ENCODE measurements at regions not wholly inside any gene's neighbourhood (a gene's known extent, or its start where the extent isn't known, plus 50 kb on each side); places are given as distances from the start of the nearest gene placed in this dataset.

DNA sequence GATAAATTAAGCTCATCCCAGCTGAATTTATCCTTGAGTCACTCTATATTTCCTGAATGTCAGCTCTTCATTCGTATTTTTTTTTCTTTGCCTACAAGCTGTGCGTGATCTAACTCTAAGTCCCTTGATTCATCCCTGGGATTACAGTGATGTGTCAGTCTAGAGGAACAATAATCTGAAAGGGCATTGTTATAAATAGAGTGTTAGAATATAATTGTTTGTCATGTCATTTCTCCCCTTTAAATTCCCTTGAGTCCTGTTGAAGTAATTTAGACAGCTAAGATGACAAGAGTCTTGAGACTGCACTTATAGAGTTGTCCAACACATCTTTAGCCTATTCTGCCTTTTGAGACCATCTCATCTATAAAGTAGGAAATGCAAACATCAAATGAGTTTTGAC, 621.8 kb downstream of the ZIC1 start (continued):
- TF ChIP-seq, protein P1, sequence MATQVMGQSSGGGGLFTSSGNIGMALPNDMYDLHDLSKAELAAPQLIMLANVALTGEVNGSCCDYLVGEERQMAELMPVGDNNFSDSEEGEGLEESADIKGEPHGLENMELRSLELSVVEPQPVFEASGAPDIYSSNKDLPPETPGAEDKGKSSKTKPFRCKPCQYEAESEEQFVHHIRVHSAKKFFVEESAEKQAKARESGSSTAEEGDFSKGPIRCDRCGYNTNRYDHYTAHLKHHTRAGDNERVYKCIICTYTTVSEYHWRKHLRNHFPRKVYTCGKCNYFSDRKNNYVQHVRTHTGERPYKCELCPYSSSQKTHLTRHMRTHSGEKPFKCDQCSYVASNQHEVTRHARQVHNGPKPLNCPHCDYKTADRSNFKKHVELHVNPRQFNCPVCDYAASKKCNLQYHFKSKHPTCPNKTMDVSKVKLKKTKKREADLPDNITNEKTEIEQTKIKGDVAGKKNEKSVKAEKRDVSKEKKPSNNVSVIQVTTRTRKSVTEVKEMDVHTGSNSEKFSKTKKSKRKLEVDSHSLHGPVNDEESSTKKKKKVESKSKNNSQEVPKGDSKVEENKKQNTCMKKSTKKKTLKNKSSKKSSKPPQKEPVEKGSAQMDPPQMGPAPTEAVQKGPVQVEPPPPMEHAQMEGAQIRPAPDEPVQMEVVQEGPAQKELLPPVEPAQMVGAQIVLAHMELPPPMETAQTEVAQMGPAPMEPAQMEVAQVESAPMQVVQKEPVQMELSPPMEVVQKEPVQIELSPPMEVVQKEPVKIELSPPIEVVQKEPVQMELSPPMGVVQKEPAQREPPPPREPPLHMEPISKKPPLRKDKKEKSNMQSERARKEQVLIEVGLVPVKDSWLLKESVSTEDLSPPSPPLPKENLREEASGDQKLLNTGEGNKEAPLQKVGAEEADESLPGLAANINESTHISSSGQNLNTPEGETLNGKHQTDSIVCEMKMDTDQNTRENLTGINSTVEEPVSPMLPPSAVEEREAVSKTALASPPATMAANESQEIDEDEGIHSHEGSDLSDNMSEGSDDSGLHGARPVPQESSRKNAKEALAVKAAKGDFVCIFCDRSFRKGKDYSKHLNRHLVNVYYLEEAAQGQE (IDR thresholded peaks at IDR 0.05; ENCODE audit: unreplicated experiment), result no peak
- TF ChIP-seq NANOG (IDR thresholded peaks at IDR 0.05; ENCODE audit: borderline replicate concordance) (no peak), EZH2 (IDR thresholded peaks at IDR 0.05; ENCODE audit: low read depth, unreplicated experiment) (no peak), CREB1 (CRISPR knock-in tag; IDR thresholded peaks at IDR 0.05; ENCODE audit: low read depth) (no peak), EZH2phosphoT487 (IDR thresholded peaks at IDR 0.05; ENCODE audit: unreplicated experiment) (no peak), POLR2AphosphoS5 (IDR thresholded peaks at IDR 0.05; ENCODE audit: low read depth) (no peak)

DNA sequence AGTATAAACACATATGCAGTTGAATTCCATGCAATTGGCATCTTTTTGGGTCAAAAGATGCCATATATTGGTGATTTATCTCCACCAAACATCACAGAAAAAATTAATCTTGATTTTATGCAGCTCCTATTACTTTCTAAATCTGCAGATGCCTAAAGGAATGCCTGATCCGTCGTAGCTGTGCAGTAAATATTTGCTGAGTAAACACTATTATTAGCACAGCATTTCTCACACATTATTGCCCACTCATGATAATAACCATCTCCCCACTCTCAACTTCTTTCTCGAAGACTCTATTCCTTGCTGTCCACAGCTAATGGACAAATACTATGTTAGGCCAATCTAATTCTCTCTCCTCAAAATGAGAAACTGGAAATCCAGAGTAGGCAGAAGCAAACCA, 625.2 kb downstream of the ZIC1 start:
- no peaks in the 10 kb centered on the region for H3F3A ChIP-seq (replicated peaks; ENCODE audit: low read depth)
- peaks cover 11% of the 10 kb centered on the region for H3K4me1 Mint-ChIP-seq
- ATAC-seq (no peak), DNase-seq (ENCODE audit: low spot score) (no peak)
- H3K36me3 Mint-ChIP-seq (ENCODE audit: low read depth), result no peaks in the 10 kb centered on the region
- no peaks in the 10 kb centered on the region for H3K9me3 Mint-ChIP-seq
- no peak overlapping the region for H3K27ac Mint-ChIP-seq
- no peak overlapping the region for H3K27ac ChIP-seq (ENCODE audit: low read depth)
- no peak overlapping the region for H3K4me3 Mint-ChIP-seq
- H3K4me2 ChIP-seq, result no peak overlapping the region
- no peaks in the 10 kb centered on the region for H3K4me1 ChIP-seq (ENCODE audit: insufficient read depth)
- no peaks in the 10 kb centered on the region for H4K20me1 ChIP-seq (replicated peaks; ENCODE audit: insufficient read depth)
- no peaks in the 10 kb centered on the region for H3K79me2 ChIP-seq (replicated peaks; ENCODE audit: insufficient read depth)
- no peak overlapping the region for H2AFZ ChIP-seq
- no peaks in the 10 kb centered on the region for H3K9me2 ChIP-seq (ENCODE audit: insufficient read depth)
- H3K36me3 ChIP-seq (ENCODE audit: insufficient read depth), result no peaks in the 10 kb centered on the region
- no peaks in the 10 kb centered on the region for H3K27me3 ChIP-seq (ENCODE audit: insufficient read depth)
- H3K4me3 ChIP-seq, result no peak overlapping the region
- no peaks in the 10 kb centered on the region for H3K27me3 Mint-ChIP-seq (ENCODE audit: insufficient read depth, low read depth, poor library complexity)
- no peak for TF ChIP-seq ZNF331 (CRISPR knock-in tag; IDR thresholded peaks at IDR 0.05; ENCODE audit: low read depth)
- TF ChIP-seq EZH2 (IDR thresholded peaks at IDR 0.05; ENCODE audit: low read depth, unreplicated experiment), result no peak
- TF ChIP-seq, protein P2, sequence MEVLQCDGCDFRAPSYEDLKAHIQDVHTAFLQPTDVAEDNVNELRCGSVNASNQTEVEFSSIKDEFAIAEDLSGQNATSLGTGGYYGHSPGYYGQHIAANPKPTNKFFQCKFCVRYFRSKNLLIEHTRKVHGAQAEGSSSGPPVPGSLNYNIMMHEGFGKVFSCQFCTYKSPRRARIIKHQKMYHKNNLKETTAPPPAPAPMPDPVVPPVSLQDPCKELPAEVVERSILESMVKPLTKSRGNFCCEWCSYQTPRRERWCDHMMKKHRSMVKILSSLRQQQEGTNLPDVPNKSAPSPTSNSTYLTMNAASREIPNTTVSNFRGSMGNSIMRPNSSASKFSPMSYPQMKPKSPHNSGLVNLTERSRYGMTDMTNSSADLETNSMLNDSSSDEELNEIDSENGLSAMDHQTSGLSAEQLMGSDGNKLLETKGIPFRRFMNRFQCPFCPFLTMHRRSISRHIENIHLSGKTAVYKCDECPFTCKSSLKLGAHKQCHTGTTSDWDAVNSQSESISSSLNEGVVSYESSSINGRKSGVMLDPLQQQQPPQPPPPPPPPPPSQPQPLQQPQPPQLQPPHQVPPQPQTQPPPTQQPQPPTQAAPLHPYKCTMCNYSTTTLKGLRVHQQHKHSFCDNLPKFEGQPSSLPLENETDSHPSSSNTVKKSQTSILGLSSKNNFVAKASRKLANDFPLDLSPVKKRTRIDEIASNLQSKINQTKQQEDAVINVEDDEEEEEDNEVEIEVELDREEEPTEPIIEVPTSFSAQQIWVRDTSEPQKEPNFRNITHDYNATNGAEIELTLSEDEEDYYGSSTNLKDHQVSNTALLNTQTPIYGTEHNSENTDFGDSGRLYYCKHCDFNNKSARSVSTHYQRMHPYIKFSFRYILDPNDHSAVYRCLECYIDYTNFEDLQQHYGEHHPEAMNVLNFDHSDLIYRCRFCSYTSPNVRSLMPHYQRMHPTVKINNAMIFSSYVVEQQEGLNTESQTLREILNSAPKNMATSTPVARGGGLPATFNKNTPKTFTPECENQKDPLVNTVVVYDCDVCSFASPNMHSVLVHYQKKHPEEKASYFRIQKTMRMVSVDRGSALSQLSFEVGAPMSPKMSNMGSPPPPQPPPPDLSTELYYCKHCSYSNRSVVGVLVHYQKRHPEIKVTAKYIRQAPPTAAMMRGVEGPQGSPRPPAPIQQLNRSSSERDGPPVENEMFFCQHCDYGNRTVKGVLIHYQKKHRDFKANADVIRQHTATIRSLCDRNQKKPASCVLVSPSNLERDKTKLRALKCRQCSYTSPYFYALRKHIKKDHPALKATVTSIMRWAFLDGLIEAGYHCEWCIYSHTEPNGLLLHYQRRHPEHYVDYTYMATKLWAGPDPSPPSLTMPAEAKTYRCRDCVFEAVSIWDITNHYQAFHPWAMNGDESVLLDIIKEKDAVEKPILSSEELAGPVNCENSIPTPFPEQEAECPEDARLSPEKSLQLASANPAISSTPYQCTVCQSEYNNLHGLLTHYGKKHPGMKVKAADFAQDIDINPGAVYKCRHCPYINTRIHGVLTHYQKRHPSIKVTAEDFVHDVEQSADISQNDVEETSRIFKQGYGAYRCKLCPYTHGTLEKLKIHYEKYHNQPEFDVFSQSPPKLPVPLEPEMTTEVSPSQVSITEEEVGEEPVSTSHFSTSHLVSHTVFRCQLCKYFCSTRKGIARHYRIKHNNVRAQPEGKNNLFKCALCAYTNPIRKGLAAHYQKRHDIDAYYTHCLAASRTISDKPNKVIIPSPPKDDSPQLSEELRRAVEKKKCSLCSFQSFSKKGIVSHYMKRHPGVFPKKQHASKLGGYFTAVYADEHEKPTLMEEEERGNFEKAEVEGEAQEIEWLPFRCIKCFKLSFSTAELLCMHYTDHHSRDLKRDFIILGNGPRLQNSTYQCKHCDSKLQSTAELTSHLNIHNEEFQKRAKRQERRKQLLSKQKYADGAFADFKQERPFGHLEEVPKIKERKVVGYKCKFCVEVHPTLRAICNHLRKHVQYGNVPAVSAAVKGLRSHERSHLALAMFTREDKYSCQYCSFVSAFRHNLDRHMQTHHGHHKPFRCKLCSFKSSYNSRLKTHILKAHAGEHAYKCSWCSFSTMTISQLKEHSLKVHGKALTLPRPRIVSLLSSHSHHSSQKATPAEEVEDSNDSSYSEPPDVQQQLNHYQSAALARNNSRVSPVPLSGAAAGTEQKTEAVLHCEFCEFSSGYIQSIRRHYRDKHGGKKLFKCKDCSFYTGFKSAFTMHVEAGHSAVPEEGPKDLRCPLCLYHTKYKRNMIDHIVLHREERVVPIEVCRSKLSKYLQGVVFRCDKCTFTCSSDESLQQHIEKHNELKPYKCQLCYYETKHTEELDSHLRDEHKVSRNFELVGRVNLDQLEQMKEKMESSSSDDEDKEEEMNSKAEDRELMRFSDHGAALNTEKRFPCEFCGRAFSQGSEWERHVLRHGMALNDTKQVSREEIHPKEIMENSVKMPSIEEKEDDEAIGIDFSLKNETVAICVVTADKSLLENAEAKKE (CRISPR knock-in tag; IDR thresholded peaks at IDR 0.05), result no peak
- TF ChIP-seq, protein P3, sequence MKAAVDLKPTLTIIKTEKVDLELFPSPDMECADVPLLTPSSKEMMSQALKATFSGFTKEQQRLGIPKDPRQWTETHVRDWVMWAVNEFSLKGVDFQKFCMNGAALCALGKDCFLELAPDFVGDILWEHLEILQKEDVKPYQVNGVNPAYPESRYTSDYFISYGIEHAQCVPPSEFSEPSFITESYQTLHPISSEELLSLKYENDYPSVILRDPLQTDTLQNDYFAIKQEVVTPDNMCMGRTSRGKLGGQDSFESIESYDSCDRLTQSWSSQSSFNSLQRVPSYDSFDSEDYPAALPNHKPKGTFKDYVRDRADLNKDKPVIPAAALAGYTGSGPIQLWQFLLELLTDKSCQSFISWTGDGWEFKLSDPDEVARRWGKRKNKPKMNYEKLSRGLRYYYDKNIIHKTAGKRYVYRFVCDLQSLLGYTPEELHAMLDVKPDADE (IDR thresholded peaks at IDR 0.05), result no peak
- TF ChIP-seq CREB1 (CRISPR knock-in tag; IDR thresholded peaks at IDR 0.05; ENCODE audit: low read depth), result no peak
- TF ChIP-seq ZNF114 (CRISPR knock-in tag; IDR thresholded peaks at IDR 0.05), result no peak
- no peak for TF ChIP-seq EZH2phosphoT487 (IDR thresholded peaks at IDR 0.05; ENCODE audit: unreplicated experiment)
- TF ChIP-seq, protein P1 (IDR thresholded peaks at IDR 0.05; ENCODE audit: unreplicated experiment), result no peak
- no peak for TF ChIP-seq STAT1 (IDR thresholded peaks at IDR 0.05; ENCODE audit: unreplicated experiment)

All from GM23338 (cell line).